PC-3 (cell line): ENCODE measurements at regions not wholly inside any gene's neighbourhood (a gene's known extent, or its start where the extent isn't known, plus 50 kb on each side); places are given as distances from the start of the nearest gene placed in this dataset.
A peak's percentile ranks its signal among the peaks of the same experiment; 100 is the strongest.

Experiments used
- ATAC-seq: fragments of 200-7000 bp; cut with Tn5 transposase; 2 replicates; pipeline ENCODE4 v1.9.1; 2020; ENCODE audit warnings: mild to moderate bottlenecking, moderate library complexity
- BruUV-seq: library from RNA; stranded (reverse); fragments of 400-500 nt; replicated peaks from 2 replicates; lab custom pipeline; 2021; lab: Mats Ljungman, UMichigan
- CTCF ChIA-PET: fragments of 300-600 bp; sonication (Branson Sonifier 250); formaldehyde crosslinking; loops from one replicate; lab custom pipeline; 2022; ENCODE audit warnings: antibody characterized with exemption; lab: Charles Lee
- POLR2A ChIA-PET: fragments of 300-600 bp; sonication (Branson Sonifier 250); formaldehyde crosslinking; loops from one replicate; lab custom pipeline; 2022; ENCODE audit warnings: antibody characterized with exemption; ENCODE audit not compliant: unreplicated experiment; lab: Charles Lee
- DNase-seq: peaks from one replicate; pipeline ENCODE4 v3.0.0-alpha.2; 2015
- H2AFZ ChIP-seq: fragments of 300-600 bp; sonication (generic); 2 replicates; pipeline ENCODE4 v1.6.0; 2016; ENCODE audit warnings: antibody characterized with exemption, low read length
- H3F3A ChIP-seq: fragments of 300-600 bp; sonication (generic); one replicate; pipeline ENCODE4 v1.6.0; 2017; ENCODE audit warnings: antibody characterized with exemption, low read length, control low read depth, mild to moderate bottlenecking; ENCODE audit not compliant: unreplicated experiment
- H3K27ac ChIP-seq: fragments of 300-600 bp; sonication (generic); 2 replicates; pipeline ENCODE4 v1.5.1; 2016; ENCODE audit warnings: mild to moderate bottlenecking, low read length
- H3K27me3 ChIP-seq: fragments of 300-600 bp; sonication (generic); 2 replicates; pipeline ENCODE4 v1.6.1; 2016; ENCODE audit warnings: low read length, mixed read lengths
- H3K36me3 ChIP-seq: fragments of 300-600 bp; sonication (generic); 2 replicates; pipeline ENCODE4 v1.6.1; 2016; ENCODE audit warnings: low read depth, mixed run types, low read length, mixed read lengths
- H3K4me1 ChIP-seq: fragments of 300-600 bp; sonication (generic); 2 replicates; pipeline ENCODE4 v1.5.1; 2016; ENCODE audit warnings: low read length; ENCODE audit not compliant: insufficient read depth
- H3K4me2 ChIP-seq: fragments of 300-600 bp; sonication (generic); 2 replicates; pipeline ENCODE4 v1.6.0; 2016; ENCODE audit warnings: low read length
- H3K4me3 ChIP-seq: fragments of 300-600 bp; sonication (generic); 2 replicates; pipeline ENCODE4 v1.5.1; 2016; ENCODE audit warnings: mild to moderate bottlenecking, low read length, mixed read lengths
- H3K79me2 ChIP-seq: fragments of 300-600 bp; sonication (generic); 2 replicates; pipeline ENCODE4 v1.6.1; 2017; ENCODE audit warnings: low read length, mixed read lengths
- H3K9ac ChIP-seq: fragments of 300-600 bp; sonication (generic); 2 replicates; pipeline ENCODE4 v1.6.0; 2016; ENCODE audit warnings: mild to moderate bottlenecking, low read length
- H3K9me2 ChIP-seq: fragments of 300-600 bp; sonication (generic); replicated peaks from 2 replicates; pipeline ENCODE4 v1.6.1; 2016; ENCODE audit warnings: mixed run types, low read length, mixed read lengths
- H3K9me3 ChIP-seq: fragments of 300-600 bp; sonication (generic); 2 replicates; pipeline ENCODE4 v1.6.1; 2016; ENCODE audit warnings: low read length, mixed read lengths
- H4K20me1 ChIP-seq: fragments of 300-600 bp; sonication (generic); 2 replicates; pipeline ENCODE4 v1.6.1; 2016; ENCODE audit warnings: low read length, mixed read lengths
- CTCF ChIP-seq: fragments of 300-600 bp; sonication (generic); conservative IDR thresholded peaks from 2 replicates; pipeline ENCODE4 v1.5.1; 2017; ENCODE audit warnings: antibody characterized with exemption, low read depth, mild to moderate bottlenecking, low read length
- EZH2 ChIP-seq: fragments of 300-600 bp; sonication (generic); IDR thresholded peaks from one replicate; pipeline ENCODE4 v1.6.1; 2017; ENCODE audit warnings: antibody characterized with exemption, mild to moderate bottlenecking, low read length; ENCODE audit not compliant: unreplicated experiment
- EZH2phosphoT487 ChIP-seq: fragments of 300-600 bp; sonication (generic); IDR thresholded peaks from 2 replicates; pipeline ENCODE4 v1.6.1; 2018; ENCODE audit warnings: mild to moderate bottlenecking, antibody characterized with exemption, low read length, borderline replicate concordance
- intact Hi-C: fragments of 100-400 bp; cut with micrococcal nuclease; formaldehyde crosslinking; loops from 2 replicates; pipeline ENCODE4 v1.9.0; 2023

DNA sequence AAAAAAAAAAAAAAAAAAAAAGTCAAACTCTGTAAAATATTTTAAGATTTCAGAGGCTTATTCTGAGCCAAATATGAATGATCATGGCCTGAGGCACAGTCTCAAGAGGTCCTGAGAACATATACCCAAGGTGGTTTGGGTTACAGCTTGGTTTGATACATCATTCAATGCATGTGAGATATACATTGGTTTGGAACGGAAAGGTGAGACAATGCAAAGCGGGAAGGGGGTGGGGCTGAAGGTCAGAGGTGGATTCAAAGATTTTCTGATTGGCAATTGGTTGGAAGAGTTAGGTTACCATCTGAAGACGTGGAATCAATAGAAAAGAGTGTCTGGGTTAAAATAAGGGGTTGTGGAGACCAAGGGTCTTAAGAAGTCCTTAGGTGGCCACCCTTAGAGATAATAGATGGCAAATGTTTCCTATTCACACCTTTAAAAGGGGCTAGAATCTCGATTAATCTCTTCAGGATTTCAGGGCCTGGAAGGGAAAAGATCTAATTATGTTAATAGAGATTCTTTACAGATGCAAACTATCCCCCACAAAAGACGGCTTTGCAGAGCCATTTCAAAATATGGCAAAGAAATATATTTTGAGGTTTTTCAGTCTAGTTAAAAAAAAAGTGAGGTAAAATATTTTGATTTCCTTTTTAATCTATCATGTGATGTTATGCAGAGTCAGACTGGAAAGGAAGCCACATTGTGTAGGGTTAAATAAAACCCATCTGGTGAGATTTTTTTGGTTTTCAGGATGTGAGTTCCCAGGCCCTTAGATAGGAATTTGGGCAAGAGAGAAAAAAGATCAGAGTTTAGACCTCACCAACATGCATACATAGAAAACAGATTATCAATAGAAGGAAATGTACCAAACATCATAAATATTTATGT lies 173.8 kb upstream of the CNOT2 start:
- no peak for DNase-seq

GRCh38 chr12:70070494-70071007 lies 172.7 kb upstream of the CNOT2 start:
- Histone ChIP-seq H3K4me2 (no peak overlapping the region), H2AFZ (no peak overlapping the region), H3K9me2 (no peaks in the 10 kb centered on the region), H3K79me2 (no peaks in the 10 kb centered on the region), H3K9ac (no peak overlapping the region), H3K9me3 (no peaks in the 10 kb centered on the region), H3F3A (no peaks in the 10 kb centered on the region), H4K20me1 (no peaks in the 10 kb centered on the region), H3K36me3 (no peaks in the 10 kb centered on the region), H3K27ac (no peak overlapping the region), H3K4me1 (no peaks in the 10 kb centered on the region), H3K27me3 (no peaks in the 10 kb centered on the region), H3K4me3 (no peak overlapping the region)
- intact Hi-C loops, result no loop called here
- peak; percentile 82 for ATAC-seq
- DNase-seq, result no peak
- no TSS peak for BruUV-seq
- ChIA-PET CTCF (no interaction called here), POLR2A (no interaction called here)
- no peak for TF ChIP-seq EZH2phosphoT487
- no peak for TF ChIP-seq CTCF
- no peak for TF ChIP-seq EZH2

More for the DNA sequence above, 173.8 kb upstream of the CNOT2 start:
- no peaks in the 10 kb centered on the region for H3K36me3 ChIP-seq
- ATAC-seq, result no peak
- H3K4me3 ChIP-seq, result no peak overlapping the region
- no peaks in the 10 kb centered on the region for H3K27me3 ChIP-seq
- H3K9ac ChIP-seq, result no peak overlapping the region
- H3K9me2 ChIP-seq, result no peaks in the 10 kb centered on the region
- BruUV-seq, result no TSS peak
- H2AFZ ChIP-seq, result no peak overlapping the region
- intact Hi-C loops, result no loop called here
- H3K9me3 ChIP-seq, result no peaks in the 10 kb centered on the region
- no peaks in the 10 kb centered on the region for H3K79me2 ChIP-seq
- H3K27ac ChIP-seq, result no peak overlapping the region
- TF ChIP-seq EZH2phosphoT487 (no peak), EZH2 (no peak), CTCF (no peak)
- CTCF ChIA-PET, result no interaction called here
- no peak overlapping the region for H3K4me2 ChIP-seq
- no peaks in the 10 kb centered on the region for H3K4me1 ChIP-seq
- H3F3A ChIP-seq, result no peaks in the 10 kb centered on the region
- POLR2A ChIA-PET, result no interaction called here
- H4K20me1 ChIP-seq, result no peaks in the 10 kb centered on the region

DNA sequence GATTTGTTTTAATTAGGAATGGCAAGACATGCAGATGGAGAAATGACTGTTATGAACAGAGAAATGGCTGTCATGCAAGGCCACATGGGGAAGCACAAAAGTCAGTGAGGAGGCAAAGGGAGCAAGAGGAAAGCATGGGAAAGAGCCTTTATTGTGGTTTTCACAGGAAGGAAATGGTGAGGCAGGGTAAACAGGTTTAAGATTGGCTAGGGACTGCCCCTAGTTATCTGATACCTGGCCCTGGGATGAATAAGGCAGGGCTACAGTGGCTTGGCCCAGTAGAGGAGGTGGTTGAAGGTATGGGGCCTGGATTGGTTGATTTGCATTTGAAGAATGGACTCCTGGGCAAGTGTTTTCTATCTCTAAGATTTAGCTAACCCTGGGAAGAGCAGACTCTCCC lies 168.7 kb upstream of the CNOT2 start:
- Histone ChIP-seq H3K36me3 (no peaks in the 10 kb centered on the region), H3K9me2 (no peaks in the 10 kb centered on the region), H3K27ac (no peak overlapping the region), H3F3A (no peaks in the 10 kb centered on the region), H3K4me2 (no peak overlapping the region), H3K4me1 (no peaks in the 10 kb centered on the region), H3K79me2 (no peaks in the 10 kb centered on the region), H2AFZ (no peak overlapping the region), H3K4me3 (no peak overlapping the region), H4K20me1 (no peaks in the 10 kb centered on the region), H3K27me3 (no peaks in the 10 kb centered on the region), H3K9me3 (no peaks in the 10 kb centered on the region), H3K9ac (no peak overlapping the region)
- peak; percentile 55 for ATAC-seq
- no TSS peak for BruUV-seq
- TF ChIP-seq CTCF (no peak), EZH2phosphoT487 (no peak), EZH2 (no peak)
- POLR2A ChIA-PET, result no interaction called here
- intact Hi-C loops, result no loop called here
- CTCF ChIA-PET, result no interaction called here
- peak; percentile 53 for DNase-seq
